DMS153 (cell line): ENCODE measurements at regions not wholly inside any gene's neighbourhood (a gene's known extent, or its start where the extent isn't known, plus 50 kb on each side); places are given as distances from the start of the nearest gene placed in this dataset.

Experiments used
- DNase-seq: peaks from one replicate; lab custom pipeline; 2025; lab: John Stamatoyannopoulos, UW

DNA sequence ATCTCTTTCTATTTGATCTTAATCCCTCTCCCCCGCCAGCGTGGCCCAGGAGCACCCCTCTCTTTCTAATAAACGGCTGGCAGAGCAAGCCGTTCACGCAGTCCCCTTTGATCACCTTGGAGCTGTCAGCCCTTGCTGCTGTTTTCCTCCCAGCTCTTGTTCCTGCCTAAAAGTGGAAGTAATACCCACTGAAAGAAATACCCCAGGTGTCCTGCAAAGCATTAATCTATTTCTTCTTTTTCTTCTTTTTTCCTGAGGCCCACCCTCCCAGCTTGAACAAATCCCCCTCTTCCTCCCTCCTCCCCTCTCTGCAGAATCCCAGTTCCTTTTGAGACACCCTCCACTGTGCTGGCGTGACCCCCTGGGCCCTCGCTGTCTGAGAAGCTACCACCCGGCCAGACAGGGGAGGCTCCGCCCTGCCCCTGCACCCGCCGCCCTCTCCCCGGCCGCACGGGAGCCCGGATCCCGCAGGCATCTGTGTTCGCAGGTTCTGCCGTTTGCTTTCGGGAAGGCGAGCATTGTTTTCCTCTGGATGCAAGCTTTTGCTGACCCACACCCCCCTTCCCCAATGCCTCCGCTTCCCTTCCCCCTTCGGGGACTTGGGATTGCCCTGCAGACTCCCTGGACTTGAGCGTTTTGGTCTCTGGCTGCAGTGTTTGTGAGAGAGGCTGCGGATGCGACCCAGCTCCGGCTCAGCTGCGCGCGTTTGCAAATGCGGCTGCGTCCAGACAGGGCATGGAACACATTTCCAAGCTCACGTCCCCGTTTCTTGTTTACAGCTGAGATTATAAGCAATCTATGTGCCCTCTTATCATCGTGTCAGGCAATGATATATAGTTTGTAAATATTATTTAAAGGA lies 631.5 kb downstream of the NYAP2 start:
- peak; percentile 15 for DNase-seq

DNA sequence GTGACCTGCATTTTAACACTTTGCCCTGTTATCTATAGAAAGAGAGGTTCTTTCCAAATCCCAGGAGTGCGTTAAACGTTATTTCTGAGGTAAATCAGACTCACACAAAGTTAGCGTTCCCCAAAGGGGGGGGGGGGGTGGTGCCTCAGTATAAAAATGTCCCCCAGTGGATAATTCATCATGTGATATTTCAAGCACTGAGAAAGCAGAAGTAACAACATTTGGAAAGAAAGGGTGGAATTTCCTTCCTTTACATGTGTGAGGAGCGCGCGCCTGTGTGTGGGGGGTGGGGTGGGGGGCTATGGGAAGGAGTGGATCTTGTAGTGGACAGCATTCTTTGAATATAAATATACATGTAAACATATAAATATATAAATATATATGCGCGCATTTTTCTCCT lies 630.9 kb downstream of the NYAP2 start:
- DNase-seq = no peak

DNA sequence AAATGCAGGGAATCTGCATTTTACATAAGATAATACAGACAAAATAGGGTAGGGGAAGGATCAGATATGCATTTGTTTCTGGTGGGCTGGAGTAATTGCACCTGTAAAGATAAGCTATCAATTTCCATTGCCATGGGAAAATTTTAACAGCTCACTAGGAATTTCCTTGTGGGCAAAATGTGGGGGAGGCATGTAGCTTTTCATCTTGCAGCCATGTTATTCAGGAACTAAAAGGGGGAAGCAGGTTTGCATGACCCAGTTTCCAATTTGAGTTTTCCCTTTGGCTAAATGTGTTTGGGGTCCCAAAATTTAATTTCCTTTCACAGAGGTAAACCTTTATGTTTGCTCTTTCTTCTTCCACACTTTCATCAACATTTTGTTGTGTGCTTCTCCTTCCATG lies 624.4 kb downstream of the NYAP2 start:
- DNase-seq = no peak

DNA sequence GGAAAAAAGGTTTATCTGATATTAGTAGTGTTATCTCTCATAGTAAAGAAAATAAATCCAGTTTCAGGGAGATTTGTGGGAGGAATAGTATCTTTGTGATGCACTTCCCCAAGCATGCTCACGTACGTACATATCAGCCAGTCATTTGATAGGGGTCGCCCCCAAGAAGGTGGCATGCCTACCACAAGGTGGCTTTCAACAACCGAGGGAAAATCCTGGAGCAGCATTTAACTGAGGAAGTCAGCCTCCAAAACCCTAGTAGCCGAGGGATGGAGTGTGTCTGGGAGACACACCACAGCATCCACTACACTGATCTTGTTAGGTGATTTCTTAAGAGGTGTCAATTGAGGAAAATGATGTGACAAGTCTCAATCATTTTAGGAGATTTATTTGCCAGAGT lies 623.9 kb downstream of the NYAP2 start:
- DNase-seq = no peak

DNA sequence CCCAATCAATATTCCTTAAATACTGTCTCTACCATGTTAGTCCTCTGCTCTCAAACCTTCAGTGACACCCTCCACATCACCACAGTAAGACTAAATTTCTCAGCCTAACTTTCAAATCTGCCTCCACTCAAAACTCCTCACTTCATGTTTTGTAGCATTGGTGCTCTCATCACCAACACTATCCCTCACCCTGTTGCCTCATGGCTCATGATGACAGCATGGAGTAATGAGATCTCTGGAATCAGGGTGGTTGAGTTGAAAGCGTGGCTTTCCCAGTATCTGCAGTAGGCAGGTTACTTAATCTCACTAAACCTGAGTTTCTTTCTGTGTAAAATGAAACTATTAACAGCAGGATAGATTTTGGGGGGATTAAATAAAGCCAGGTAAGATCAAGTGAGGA lies 621.4 kb downstream of the NYAP2 start:
- DNase-seq = no peak

DNA sequence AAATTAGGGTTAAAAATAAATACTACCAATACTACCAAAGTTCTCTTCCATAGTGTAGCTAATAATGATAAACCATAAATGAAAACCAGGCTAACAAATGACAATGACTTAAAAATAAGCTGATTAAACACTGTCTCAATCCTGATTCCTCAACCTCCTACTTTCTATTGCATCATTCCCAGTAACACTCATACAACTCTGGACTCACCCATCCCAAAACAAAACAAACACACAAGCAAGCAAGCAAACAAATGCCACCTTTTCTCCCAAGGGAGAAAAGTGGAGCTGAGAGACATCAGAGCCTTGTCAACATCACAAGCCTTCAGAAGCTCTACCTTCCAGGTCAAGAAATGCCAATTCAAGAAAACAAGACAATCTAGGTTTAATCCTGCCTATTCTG lies 620.7 kb downstream of the NYAP2 start:
- DNase-seq = no peak

DNA sequence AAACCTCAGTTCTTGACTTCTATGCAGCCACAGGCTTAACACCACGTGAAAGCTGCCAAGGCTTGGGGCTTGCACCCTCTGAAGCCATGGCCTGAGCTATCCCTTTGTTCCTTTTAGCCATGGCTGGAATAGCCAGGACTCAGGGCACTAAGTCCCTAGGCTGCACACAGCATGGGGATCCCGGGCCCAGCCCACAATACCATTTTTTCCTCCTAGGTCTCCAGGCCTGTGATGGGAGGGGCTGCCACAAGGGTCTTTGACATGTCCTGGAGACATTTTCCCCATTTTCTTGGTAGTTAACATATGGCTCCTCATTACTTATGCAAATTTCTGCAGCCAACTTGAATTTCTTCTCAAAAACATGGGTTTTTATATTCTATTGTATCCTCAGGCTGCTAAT lies 619.1 kb downstream of the NYAP2 start:
- no peak for DNase-seq

DNA sequence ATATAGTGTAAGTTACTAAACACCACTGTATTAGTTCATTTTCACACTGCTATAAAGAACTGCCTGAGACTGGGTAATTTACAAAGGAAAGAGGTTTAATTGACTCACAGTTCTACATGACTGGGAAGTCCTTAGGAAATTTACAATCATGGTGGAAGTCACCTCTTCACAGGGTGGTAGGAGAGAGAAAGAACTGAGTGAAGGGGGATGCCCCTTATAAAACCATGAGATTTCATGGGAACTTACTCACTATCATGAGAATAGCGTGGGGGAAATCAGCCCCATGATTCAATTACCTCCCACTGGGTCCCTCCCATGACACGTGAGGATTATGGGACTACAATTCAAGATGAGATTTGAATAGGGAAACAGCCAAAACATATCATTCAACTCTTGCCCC lies 618.0 kb downstream of the NYAP2 start:
- DNase-seq = no peak

DNA sequence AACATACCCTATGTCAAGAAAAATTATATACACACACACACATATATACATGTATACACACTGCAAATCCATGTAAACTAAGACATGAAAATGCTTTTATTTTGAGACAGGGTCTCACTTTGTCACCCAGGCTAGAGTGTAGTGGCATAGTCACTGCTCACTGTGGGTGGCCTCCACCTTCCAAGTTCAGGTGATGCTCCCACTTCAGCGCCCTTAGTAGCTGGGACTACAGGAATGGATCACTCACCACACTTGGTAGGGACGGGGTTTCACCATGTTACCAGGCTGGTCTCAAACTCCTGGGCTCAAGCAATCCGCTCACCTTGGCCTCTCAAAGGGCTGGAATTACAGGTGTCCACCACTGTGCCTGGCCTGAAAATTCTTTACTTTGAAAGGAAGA lies 617.6 kb downstream of the NYAP2 start:
- no peak for DNase-seq

DNA sequence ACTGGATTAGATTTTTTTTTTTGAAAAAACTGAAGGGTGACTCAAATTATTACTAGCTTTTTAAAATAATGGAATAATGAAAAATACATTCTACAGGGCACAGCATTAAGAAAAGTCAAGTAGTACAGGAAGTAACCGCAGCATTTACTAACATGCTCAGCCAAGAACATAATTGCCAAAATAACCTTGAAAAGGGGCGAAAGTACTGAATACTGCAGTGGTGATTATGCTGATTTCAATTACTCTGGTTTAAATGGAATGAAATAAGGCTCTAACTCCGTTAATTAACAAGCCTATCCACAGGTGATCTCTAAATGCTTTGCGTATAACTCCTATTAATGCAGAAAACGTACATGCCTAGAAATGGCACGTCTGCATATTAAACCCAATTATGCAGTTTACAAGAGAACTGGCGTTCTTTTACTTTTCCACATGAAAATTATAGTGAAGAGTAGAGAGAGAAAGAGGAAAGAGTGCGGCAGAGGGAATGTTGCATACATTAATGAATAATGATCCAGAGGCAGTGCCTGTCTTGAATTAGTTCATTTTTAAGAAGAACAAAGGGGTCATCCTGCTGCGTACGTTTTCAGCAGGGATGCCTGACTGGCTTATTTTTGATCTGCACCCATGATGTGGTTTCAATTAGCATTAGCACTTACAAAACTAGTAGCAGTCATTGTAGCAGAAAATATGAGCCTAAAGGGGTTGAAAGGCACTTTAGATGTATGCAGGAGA lies 612.4 kb downstream of the NYAP2 start:
- no peak for DNase-seq

DNA sequence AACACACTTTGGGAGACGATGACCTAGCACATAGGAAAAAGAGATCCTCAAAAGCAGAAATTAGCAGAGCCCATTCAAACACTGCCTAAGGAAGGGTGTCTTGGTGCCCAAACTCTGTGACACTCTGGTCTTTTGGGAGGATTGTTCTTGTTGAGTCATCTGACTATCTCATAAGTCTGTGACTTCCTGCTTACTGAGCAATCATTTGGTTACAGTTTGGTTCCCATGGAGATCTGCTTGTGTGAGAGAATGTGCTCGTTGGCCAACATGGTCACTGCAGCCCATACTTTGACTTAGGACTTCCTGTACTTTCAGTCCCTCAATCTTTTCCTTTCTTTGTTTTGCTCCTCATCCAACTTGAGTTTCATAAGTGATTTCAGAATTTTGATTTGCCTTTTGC lies 602.9 kb downstream of the NYAP2 start:
- DNase-seq = no peak

DNA sequence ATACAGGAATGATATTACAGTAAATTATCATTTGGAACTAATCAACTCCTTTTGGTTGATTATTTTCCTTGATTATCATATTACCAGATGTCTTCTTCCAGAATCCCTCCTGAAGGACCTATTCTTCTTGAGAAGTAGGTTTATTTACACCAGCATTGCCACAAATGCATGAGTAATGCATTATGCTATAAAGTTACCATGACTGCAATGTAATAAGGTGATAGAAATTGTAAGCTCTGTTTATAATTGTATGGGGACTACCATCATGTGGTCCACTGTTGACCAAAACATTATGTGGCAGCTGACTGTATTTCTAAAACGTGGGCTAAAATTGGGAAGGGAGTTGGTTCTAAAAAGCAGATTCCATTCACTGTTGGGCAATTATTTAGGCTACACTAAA lies 602.2 kb downstream of the NYAP2 start:
- DNase-seq = no peak

DNA sequence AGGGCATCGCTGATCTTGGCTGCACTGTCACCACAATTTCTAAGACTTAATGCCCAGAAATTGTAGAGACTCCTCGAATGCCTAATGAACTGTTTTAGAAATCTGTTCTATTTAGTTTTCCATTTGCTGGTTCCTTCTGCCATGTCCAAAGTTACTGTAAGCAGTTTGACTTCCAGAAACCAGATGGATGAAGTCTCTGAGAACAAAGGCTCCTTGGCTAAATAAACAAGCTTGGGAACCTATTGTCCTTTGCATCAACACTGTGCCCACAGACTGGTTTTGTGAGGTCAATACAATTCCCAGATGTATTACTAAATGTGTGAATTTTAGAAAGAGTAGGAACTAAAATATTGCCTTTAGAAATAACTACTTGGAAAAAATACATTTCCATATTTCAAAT lies 600.2 kb downstream of the NYAP2 start:
- no peak for DNase-seq

DNA sequence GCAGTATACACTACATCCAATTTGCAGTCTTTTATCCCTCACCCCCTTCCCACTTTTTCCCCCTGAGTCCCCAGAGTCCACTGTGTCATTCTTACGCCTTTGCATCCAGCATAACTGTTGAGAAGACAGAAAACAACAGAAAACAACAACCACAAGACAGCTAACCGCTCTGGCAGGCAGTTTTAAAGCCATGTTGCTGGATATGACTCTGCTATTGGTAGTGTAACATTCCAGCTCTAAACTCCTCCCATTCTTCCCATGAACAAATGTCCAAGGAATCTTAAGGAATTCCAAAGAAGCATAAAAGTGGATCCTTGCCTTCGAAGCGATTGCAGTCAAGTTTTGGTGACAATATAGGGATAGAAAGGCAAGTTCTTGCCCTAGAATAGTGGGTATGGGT lies 599.1 kb downstream of the NYAP2 start:
- DNase-seq = no peak

DNA sequence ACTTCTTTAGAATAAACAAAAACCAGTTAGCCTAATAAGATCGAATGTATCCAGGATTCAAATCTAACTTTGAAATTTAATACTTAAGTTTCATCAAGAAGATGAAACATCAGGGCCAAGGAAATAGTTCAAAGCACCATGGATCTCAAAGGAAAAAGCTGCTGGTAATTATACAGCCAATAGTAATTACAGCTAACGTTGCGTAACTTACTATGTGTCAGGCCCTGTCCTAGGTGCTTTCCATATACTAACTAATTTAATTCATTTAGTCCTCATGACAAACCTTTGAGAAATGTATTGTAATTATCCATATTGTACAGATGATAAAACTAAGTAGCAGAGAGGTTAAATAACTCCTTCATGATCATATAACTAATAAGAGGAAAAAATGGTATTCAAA lies 598.6 kb downstream of the NYAP2 start:
- DNase-seq = no peak

DNA sequence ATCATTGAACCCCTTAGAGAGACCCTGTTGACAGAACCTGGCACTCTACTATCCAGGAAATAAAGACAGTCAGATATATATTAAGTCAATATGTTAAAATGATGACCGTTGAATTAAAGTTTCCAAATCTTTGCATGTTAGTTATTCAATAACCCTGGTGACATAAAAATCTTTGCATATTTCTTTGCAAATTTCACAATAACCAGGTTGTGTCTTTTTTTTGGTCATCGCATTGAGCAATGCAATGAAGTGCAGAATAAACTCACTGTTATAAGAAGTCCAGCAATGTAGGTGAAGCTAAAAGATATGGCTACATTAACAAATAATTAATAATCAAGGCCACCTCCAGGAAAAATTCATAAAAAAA lies 596.9 kb downstream of the NYAP2 start:
- DNase-seq = no peak

DNA sequence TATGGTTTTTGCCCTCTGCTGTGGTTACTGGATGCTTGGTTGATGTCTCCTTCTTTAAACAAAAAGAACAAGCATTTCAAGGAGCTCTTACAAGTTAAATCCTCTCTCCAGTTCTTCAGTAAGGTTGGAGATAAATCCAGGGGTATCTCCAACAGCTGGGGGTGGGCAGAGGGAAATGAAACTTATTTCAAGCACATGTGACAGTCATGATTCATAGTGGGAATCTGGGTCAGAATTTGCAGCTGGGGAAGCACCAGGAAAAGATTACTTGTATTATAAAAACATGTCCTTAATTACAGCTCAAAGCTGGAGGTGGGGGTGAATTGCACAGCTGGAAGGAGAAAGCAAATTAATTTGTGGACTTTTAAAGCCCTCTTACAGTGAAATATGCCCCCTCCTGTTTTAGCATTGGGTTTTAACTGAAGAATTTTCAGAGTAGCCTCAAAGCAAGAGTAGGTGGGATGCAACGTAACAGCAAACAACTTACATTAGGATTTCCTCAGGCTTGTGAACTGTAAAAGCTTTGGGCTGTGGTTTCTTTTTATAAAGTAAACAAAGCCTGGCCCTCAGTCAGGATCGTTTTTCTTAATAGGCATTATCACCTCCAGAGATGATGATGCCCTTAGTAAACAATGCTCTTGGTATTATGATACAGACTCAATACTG lies 596.4 kb downstream of the NYAP2 start:
- DNase-seq = no peak

DNA sequence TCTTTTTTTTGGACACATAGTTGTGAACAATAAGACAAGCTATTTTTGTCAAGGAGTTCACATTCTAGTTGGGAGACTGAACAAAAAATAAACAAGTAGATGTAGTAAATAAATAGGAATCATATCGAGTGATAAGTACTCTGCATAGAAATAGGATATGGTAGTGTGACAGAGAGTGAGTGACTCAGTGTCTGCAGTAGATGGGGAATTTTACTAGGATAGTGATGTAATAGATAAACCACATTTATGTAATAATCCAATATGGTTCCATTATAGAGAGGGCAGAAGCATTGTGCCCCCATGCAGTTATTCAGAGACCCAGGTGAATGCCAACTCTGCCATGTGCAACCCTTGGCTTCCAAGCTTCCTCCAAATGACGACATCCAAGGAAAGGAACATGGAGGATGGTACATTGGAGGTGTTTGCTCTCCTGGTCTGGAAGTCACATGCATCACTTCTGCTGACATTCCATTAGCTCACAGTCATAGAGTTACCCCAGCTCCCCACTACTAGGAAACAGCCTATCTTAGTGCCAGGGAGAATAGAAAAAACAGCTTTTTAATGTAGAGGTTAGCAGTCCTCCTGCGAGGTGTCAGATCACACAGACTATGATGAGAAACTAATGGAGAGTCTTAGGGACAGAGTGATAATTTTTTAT lies 595.4 kb downstream of the NYAP2 start:
- DNase-seq = no peak

DNA sequence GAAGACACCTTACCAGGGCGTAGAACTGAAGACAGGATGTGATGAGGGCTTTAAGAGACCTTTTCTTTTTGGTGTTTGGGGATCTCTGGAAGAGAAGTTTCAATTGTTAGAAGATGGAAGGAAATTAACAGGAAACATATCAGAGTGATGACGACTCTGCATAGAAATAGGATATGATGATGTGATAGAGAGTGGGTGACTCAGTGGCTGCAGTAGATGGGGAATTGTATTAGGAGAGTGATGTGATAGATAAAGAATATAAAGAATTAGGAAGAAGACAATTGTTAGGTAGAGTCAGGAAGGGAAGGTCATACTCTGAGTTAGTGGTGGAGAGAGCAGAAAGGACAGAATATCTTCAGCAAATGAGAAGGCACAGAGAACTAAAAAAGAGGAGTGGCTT lies 593.9 kb downstream of the NYAP2 start:
- no peak for DNase-seq

DNA sequence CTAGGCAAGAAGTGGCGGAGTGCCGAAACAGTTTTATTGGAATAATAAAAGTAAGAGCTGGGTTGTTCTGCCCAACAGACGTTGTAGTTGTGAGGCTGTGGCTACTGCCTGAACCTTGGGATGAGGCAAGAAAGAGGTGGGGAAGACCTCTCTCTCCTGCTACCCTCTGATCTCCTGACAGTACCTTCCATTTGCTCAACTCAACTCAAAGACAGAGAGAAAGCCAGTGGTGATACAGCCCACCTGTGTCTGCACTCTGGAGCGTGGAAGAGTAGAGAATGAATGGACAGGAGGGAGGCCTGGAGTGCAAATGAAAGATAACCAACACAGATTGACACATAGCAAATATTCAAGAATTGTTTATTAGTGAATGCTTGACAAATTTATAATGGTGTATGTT lies 590.3 kb downstream of the NYAP2 start:
- DNase-seq = no peak

DNA sequence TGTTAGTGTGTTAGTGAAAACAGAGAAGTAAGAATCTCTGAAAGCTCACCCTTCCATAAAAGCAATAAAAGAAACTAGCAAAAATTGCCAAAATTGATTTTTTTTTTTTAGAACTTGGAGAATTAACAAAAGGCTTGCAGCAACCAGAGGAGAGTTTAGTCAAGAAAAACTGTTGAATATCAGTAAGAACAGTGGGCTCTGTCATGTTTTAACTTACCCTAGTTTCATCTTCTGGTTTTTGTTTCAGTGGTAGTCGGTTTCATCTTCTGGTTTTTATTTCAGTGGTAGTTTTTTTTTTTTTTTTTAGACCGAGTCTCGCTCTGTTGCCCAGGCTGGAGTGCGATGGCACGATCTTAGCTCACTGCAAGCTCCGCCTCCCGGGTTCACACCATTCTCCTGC lies 580.9 kb downstream of the NYAP2 start:
- no peak for DNase-seq

DNA sequence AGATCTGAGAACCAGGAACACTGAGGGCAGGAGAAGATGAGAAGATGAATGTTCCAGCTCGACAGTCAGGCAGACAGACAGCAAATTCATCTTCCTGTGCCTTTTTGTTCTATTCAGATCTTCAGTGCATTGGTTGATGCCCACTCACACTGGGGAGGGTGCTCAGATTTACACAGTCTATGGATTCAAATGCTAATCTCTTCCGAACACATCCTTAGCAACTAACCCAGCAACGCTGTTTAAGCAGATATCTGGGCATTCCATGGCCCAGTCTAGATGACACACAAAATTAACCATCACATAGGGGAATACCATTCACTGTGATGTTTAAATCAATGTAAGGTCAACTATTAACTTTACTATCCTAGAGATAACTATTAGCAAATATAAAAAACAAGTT lies 571.9 kb downstream of the NYAP2 start:
- DNase-seq = no peak

DNA sequence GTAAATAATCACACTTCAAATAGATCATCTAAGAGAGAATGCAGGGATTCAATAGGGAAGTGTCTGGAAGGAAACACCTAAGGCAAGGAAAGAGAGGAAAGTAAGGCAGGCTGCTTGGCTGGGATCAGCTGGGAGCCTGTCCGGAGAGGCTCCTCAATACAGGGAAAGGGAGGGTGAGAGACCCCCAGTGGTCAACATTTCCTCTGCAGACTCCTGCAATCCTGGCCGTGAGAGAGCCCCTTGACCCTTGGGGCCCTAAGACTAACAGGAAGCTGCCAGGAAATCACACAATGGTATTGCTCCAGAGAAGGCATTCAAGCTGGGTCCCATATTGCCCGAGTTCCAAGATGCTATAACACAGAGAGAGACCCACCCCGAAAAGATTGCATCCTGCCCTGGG lies 549.4 kb downstream of the NYAP2 start:
- no peak for DNase-seq
